OCI-LY3 (cell line): ENCODE measurements at regions not wholly inside any gene's neighbourhood (a gene's known extent, or its start where the extent isn't known, plus 50 kb on each side); places are given as distances from the start of the nearest gene placed in this dataset.

ENCODE experiments used
- CTCF ChIP-seq: fragments of 200-600, 300-600 bp; sonication (generic); IDR thresholded peaks from 2 replicates; pipeline ENCODE4 v1.5.1; 2014; ENCODE audit warnings: antibody characterized with exemption, low read length, low read depth
- EZH2phosphoT487 ChIP-seq: fragments of 200-600 bp; shearing (Covaris generic); IDR thresholded peaks from 2 replicates; pipeline ENCODE4 v1.6.1; 2018; ENCODE audit warnings: antibody characterized with exemption, mixed run types, low read depth

- TF ChIP-seq CTCF (no peak), EZH2phosphoT487 (no peak)
These were observed 214.6 kb downstream of the CBLN2 start for GRCh38 chr18:72329533-72329932.
